H9 (cell line): ENCODE measurements at regions not wholly inside any gene's neighbourhood (a gene's known extent, or its start where the extent isn't known, plus 50 kb on each side); places are given as distances from the start of the nearest gene placed in this dataset.

ENCODE experiments used
- DNase-seq: peaks from one replicate; pipeline ENCODE4 v3.0.0-alpha.2; 2017
- H2AFZ ChIP-seq: one replicate; pipeline ENCODE4 v1.6.1; 2013; ENCODE audit warnings: mild to moderate bottlenecking, low read length, control low read depth, moderate library complexity
- H2AK5ac ChIP-seq: 2 replicates; pipeline ENCODE4 v1.6.1; 2013; ENCODE audit warnings: low read length, control low read depth, mixed read lengths; ENCODE audit not compliant: insufficient read length
- H2BK120ac ChIP-seq: one replicate; pipeline ENCODE4 v1.6.1; 2013; ENCODE audit warnings: low read depth, mild to moderate bottlenecking, low read length, control low read depth, inconsistent platforms; ENCODE audit not compliant: poor library complexity, severe bottlenecking
- H2BK12ac ChIP-seq: 2 replicates; pipeline ENCODE4 v1.6.1; 2013; ENCODE audit warnings: low read length, control low read depth, mixed read lengths, low read depth; ENCODE audit not compliant: insufficient read length
- H2BK15ac ChIP-seq: 2 replicates; pipeline ENCODE4 v1.6.1; 2013; ENCODE audit warnings: low read depth, low read length, control low read depth
- H2BK20ac ChIP-seq: one replicate; pipeline ENCODE4 v1.6.1; 2013; ENCODE audit warnings: low read depth, mild to moderate bottlenecking, low read length, control low read depth, inconsistent platforms; ENCODE audit not compliant: poor library complexity, severe bottlenecking
- H2BK5ac ChIP-seq: 2 replicates; pipeline ENCODE4 v1.6.1; 2013; ENCODE audit warnings: low read length, control low read depth, mixed read lengths; ENCODE audit not compliant: insufficient read length
- H3K14ac ChIP-seq: 2 replicates; pipeline ENCODE4 v1.6.1; 2013; ENCODE audit warnings: low read length, control low read depth; ENCODE audit not compliant: insufficient read depth
- H3K18ac ChIP-seq: 2 replicates; pipeline ENCODE4 v1.6.1; 2013; ENCODE audit warnings: low read depth, mild to moderate bottlenecking, mixed read lengths, low read length, control low read depth; ENCODE audit not compliant: insufficient read length
- H3K23ac ChIP-seq: 2 replicates; pipeline ENCODE4 v1.6.1; 2013; ENCODE audit warnings: low read length, control low read depth, mixed read lengths, low read depth; ENCODE audit not compliant: insufficient read length
- H3K23me2 ChIP-seq: 2 replicates; pipeline ENCODE4 v1.6.1; 2013; ENCODE audit warnings: low read depth, mild to moderate bottlenecking, mixed read lengths, low read length, control low read depth; ENCODE audit not compliant: insufficient read length, poor library complexity, severe bottlenecking
- H3K27ac ChIP-seq: 2 replicates; pipeline ENCODE4 v1.5.1; 2013; ENCODE audit warnings: low read length, control low read depth, mixed read lengths, low read depth; ENCODE audit not compliant: insufficient read length
- H3K27me3 ChIP-seq: 2 replicates; pipeline ENCODE4 v1.6.1; 2013; ENCODE audit warnings: low read length, control low read depth, inconsistent platforms; ENCODE audit not compliant: insufficient read depth
- H3K4ac ChIP-seq: 2 replicates; pipeline ENCODE4 v1.6.1; 2013; ENCODE audit warnings: low read depth, mild to moderate bottlenecking, control low read depth, inconsistent platforms, low read length, moderate library complexity
- H3K4me1 ChIP-seq: 2 replicates; pipeline ENCODE4 v1.6.1; 2013; ENCODE audit warnings: low read length, control low read depth, inconsistent platforms; ENCODE audit not compliant: insufficient read depth
- H3K4me2 ChIP-seq: 2 replicates; pipeline ENCODE4 v1.6.1; 2013; ENCODE audit warnings: low read length, control low read depth, mixed read lengths; ENCODE audit not compliant: insufficient read length, insufficient read depth
- H3K56ac ChIP-seq: 2 replicates; pipeline ENCODE4 v1.6.1; 2013; ENCODE audit warnings: low read depth, mild to moderate bottlenecking, mixed read lengths, low read length, control low read depth; ENCODE audit not compliant: insufficient read length
- H3K79me1 ChIP-seq: 2 replicates; pipeline ENCODE4 v1.6.1; 2013; ENCODE audit warnings: low read depth, mild to moderate bottlenecking, moderate library complexity, low read length, control low read depth, inconsistent platforms; ENCODE audit not compliant: insufficient read depth, poor library complexity, severe bottlenecking
- H3K79me2 ChIP-seq: 2 replicates; pipeline ENCODE4 v1.6.1; 2013; ENCODE audit warnings: low read length, control low read depth, inconsistent platforms; ENCODE audit not compliant: insufficient read depth
- H3K9ac ChIP-seq: 2 replicates; pipeline ENCODE4 v1.6.1; 2013; ENCODE audit warnings: low read length, control low read depth, mixed read lengths; ENCODE audit not compliant: insufficient read length; ENCODE audit errors: extremely low read depth
- H3K9me3 ChIP-seq: one replicate; pipeline ENCODE4 v1.6.1; 2013; ENCODE audit warnings: low read depth, low read length, inconsistent platforms; ENCODE audit not compliant: control insufficient read depth
- H3T11ph ChIP-seq: one replicate; pipeline ENCODE4 v1.6.1; 2013; ENCODE audit warnings: mild to moderate bottlenecking, low read length, control low read depth, inconsistent platforms
- H4K20me1 ChIP-seq: one replicate; pipeline ENCODE4 v1.6.1; 2013; ENCODE audit not compliant: control insufficient read depth, insufficient read length, insufficient read depth
- H4K5ac ChIP-seq: 2 replicates; pipeline ENCODE4 v1.6.1; 2013; ENCODE audit warnings: low read depth, mild to moderate bottlenecking, mixed read lengths, low read length, control low read depth; ENCODE audit not compliant: insufficient read length
- H4K8ac ChIP-seq: replicated peaks from 2 replicates; pipeline ENCODE4 v1.6.1; 2013; ENCODE audit warnings: low read length, control low read depth, mixed read lengths, low read depth; ENCODE audit not compliant: insufficient read length
- H4K91ac ChIP-seq: 2 replicates; pipeline ENCODE4 v1.6.1; 2013; ENCODE audit warnings: low read depth, mild to moderate bottlenecking, moderate library complexity, mixed read lengths, low read length, control low read depth; ENCODE audit not compliant: insufficient read length
- H3K27ac Mint-ChIP-seq, 3 experiments: 2 replicates in 2 of 3; 3 replicates in 1 of 3; pipeline ENCODE4 v1.8.0; 2020 to 2021; ENCODE audit warnings: mixed read lengths in 3 of 3, mild to moderate bottlenecking in 1 of 3, moderate library complexity in 1 of 3
- H3K27me3 Mint-ChIP-seq: 2 replicates; pipeline ENCODE4 v1.8.0; 2021; ENCODE audit warnings: low read depth, mild to moderate bottlenecking, moderate library complexity, mixed read lengths
- H3K36me3 Mint-ChIP-seq, 3 experiments: 2 replicates in 2 of 3; 3 replicates in 1 of 3; pipeline ENCODE4 v1.8.0; 2020 to 2021; ENCODE audit warnings: low read depth in 3 of 3, mixed read lengths in 3 of 3; ENCODE audit not compliant: insufficient read depth in 1 of 3
- H3K4me1 Mint-ChIP-seq, 2 experiments: 2 replicates each; pipeline ENCODE4 v1.8.0; 2020; ENCODE audit warnings: mixed read lengths in 2 of 2
- H3K4me3 Mint-ChIP-seq, 2 experiments: 2 replicates in 1 of 2; 3 replicates in 1 of 2; pipeline ENCODE4 v1.8.0; 2020 to 2021; ENCODE audit warnings: mild to moderate bottlenecking in 2 of 2, mixed read lengths in 2 of 2, moderate library complexity in 1 of 2
- H3K9me3 Mint-ChIP-seq, 2 experiments: 2 replicates in 1 of 2; 3 replicates in 1 of 2; pipeline ENCODE4 v1.8.0; 2020; ENCODE audit warnings: mild to moderate bottlenecking in 2 of 2, mixed read lengths in 2 of 2, moderate library complexity in 1 of 2
- WGBS: extraction: QIAGEN DNeasy Blood & Tissue Kit; methylation state at CpG from one replicate; pipeline ENCODE4 v1.1.7; 2013; ENCODE audit warnings: missing lambda C conversion rate, low lambda C conversion rate, mixed read lengths; ENCODE audit not compliant: insufficient read length; ENCODE audit errors: extremely low coverage; 5-methylcytosine and 5-hydroxymethylcytosine counted together
- TF ChIP-seq, protein P1 (sequence below): fragments of 200-600 bp; sonication (generic); conservative IDR thresholded peaks from 3 replicates; pipeline ENCODE4 v1.8.0; 2021; ENCODE audit warnings: antibody characterized with exemption, mild to moderate bottlenecking

DNA sequence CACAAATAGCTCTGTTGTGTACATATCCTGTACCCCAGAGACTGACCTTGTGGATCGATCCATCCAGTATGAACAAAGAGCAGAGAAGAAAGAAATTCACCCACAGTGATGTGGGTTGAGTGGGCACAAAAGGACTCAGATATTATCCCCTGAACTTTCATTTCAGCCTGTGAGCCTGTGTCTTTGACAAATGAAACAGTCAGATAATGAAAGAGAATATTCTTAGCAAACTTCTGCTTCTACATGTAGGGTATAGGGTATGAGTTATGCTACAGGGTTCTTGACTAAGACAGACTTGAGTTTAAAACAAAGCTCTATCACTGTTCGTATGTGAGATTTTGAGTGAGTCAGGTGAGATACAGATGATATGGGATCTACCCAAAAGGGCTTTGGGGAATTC, 359.7 kb downstream of the MAFB start:
- Histone ChIP-seq H3K9me3 (no peaks in the 10 kb centered on the region), H3K56ac (no peak overlapping the region), H3T11ph (no peak overlapping the region), H2AFZ (no peak overlapping the region), H3K18ac (no peak overlapping the region), H4K91ac (no peak overlapping the region), H3K79me1 (no peaks in the 10 kb centered on the region), H3K79me2 (no peaks in the 10 kb centered on the region), H3K9ac (no peak overlapping the region), H2BK120ac (no peak overlapping the region), H3K4me1 (no peaks in the 10 kb centered on the region), H4K20me1 (no peaks in the 10 kb centered on the region), H2BK5ac (no peak overlapping the region), H3K27ac (no peak overlapping the region), H3K4ac (no peak overlapping the region), H3K23me2 (no peaks in the 10 kb centered on the region), H2BK15ac (no peak overlapping the region), H3K27me3 (no peaks in the 10 kb centered on the region), H2BK12ac (no peak overlapping the region), H2BK20ac (no peak overlapping the region), H2AK5ac (no peak overlapping the region), H4K5ac (no peak overlapping the region), H3K14ac (no peak overlapping the region), H3K4me2 (no peak overlapping the region), H4K8ac (no peak overlapping the region), H3K23ac (no peak overlapping the region)
- WGBS, result no CpG with 5 or more reads among the region's 2 CpGs
- TF ChIP-seq, protein P1, sequence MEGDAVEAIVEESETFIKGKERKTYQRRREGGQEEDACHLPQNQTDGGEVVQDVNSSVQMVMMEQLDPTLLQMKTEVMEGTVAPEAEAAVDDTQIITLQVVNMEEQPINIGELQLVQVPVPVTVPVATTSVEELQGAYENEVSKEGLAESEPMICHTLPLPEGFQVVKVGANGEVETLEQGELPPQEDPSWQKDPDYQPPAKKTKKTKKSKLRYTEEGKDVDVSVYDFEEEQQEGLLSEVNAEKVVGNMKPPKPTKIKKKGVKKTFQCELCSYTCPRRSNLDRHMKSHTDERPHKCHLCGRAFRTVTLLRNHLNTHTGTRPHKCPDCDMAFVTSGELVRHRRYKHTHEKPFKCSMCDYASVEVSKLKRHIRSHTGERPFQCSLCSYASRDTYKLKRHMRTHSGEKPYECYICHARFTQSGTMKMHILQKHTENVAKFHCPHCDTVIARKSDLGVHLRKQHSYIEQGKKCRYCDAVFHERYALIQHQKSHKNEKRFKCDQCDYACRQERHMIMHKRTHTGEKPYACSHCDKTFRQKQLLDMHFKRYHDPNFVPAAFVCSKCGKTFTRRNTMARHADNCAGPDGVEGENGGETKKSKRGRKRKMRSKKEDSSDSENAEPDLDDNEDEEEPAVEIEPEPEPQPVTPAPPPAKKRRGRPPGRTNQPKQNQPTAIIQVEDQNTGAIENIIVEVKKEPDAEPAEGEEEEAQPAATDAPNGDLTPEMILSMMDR, result no peak
- peaks cover 0 to 2% of the 10 kb centered on the region in 2 experiments; a peak in 1 of 4 replicates for H3K4me1 Mint-ChIP-seq
- H3K9me3 Mint-ChIP-seq, result no peaks in the 10 kb centered on the region
- H3K36me3 Mint-ChIP-seq, result no peaks in the 10 kb centered on the region
- peaks cover 6% of the 10 kb centered on the region for H3K27me3 Mint-ChIP-seq
- no peak for DNase-seq
- H3K4me3 Mint-ChIP-seq, result no peak overlapping the region
- H3K27ac Mint-ChIP-seq, result no peak overlapping the region
